ENCODE measurements at regions not wholly inside any gene's neighbourhood (a gene's known extent, or its start where the extent isn't known, plus 50 kb on each side); places are given as distances from the start of the nearest gene placed in this dataset.

DNA sequence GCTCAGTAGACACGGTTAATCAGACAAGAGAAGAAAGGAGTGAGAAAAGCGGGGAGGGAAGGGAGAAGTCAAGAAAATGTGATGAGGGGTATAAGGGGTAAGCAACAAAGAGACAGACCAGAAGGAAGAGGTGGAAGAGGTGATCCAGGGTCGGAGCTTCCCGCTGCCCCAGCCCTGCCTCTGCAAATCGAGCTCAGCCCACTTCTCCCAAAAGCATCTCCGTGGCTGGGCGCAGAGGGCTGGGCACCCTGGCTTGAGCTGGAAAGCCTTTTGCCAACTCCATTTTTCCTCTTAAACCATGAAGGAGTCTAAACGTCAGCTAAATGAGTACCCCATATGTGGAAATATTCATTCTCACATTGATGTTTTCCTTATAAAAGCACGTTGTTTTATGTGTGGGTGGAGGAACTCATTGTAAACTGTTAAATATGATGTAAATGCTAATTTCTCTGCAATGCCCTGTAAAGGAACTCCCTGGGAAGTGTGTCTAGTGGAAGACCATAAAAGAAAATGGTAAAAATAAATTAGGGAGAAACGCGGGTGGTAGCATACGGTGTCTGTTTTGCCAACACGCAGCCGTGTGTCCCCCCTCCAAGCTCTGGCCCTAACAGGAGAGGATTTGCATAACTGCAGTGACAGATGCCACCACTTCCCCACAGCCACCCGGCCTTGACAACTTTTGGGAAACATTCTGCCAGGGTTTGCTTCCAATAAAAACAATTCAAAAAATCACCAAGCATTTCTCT lies 55.2 kb upstream of the MAFB start:
- CTCF ChIA-PET: interaction anchor here (0.5 to 4.3 kb wide), 9 partner anchors 11 to 584 kb away, joined by 3 to 22 read pairs (median 3); no protein-coding TSS in a partner anchor
- no peaks in the 10 kb centered on the region for H3K9me3 Mint-ChIP-seq (ENCODE audit: unreplicated experiment)

GRCh38 chr20:40744818-40745175 lies 55.8 kb upstream of the MAFB start:
- CTCF ChIA-PET: interaction anchor here (0.5 to 1.7 kb wide), 2 partner anchors 218 to 1560 kb away, joined by 3 to 7 read pairs; no protein-coding TSS in a partner anchor
- intact Hi-C loops (cut with micrococcal nuclease): no loop called here

More for the DNA sequence above, 55.2 kb upstream of the MAFB start:
- no peak for DNase-seq (ENCODE audit: unreplicated experiment)
- POLR2A ChIA-PET: interaction anchor here (0.7 kb wide), 1 partner anchor 1479 kb away, joined by 4 read pairs; no protein-coding TSS in a partner anchor
- Mint-ChIP-seq H3K36me3 (ENCODE audit: insufficient read depth, unreplicated experiment) (no peaks in the 10 kb centered on the region), H3K4me3 (ENCODE audit: unreplicated experiment) (no peak overlapping the region), H3K4me1 (ENCODE audit: insufficient read depth, unreplicated experiment) (no peaks in the 10 kb centered on the region), H3K27ac (ENCODE audit: low read depth, unreplicated experiment) (no peak overlapping the region), H3K27me3 (ENCODE audit: insufficient read depth, unreplicated experiment) (peaks cover 14% of the 10 kb centered on the region)
- intact Hi-C loops (cut with micrococcal nuclease): no loop called here
- no peak for TF ChIP-seq CTCF (IDR thresholded peaks at IDR 0.05; ENCODE audit: unreplicated experiment)
- BruUV-seq (replicated peaks): no TSS peak

GRCh38 chr20:40746251-40746650 lies 57.2 kb upstream of the MAFB start:
- intact Hi-C loops (cut with micrococcal nuclease): no loop called here
- BruUV-seq (replicated peaks): no TSS peak
- Mint-ChIP-seq H3K9me3 (ENCODE audit: unreplicated experiment) (no peaks in the 10 kb centered on the region), H3K4me3 (ENCODE audit: unreplicated experiment) (no peak overlapping the region), H3K36me3 (ENCODE audit: insufficient read depth, unreplicated experiment) (no peaks in the 10 kb centered on the region), H3K27ac (ENCODE audit: low read depth, unreplicated experiment) (no peak overlapping the region), H3K4me1 (ENCODE audit: insufficient read depth, unreplicated experiment) (no peaks in the 10 kb centered on the region), H3K27me3 (ENCODE audit: insufficient read depth, unreplicated experiment) (peaks cover 14% of the 10 kb centered on the region)
- CTCF ChIA-PET: interaction anchor here (0.7 to 0.8 kb wide), 2 partner anchors 89 to 125 kb away, joined by 3 to 4 read pairs; no protein-coding TSS in a partner anchor
- no peak for TF ChIP-seq CTCF (IDR thresholded peaks at IDR 0.05; ENCODE audit: unreplicated experiment)
- no peak for DNase-seq (ENCODE audit: unreplicated experiment)
- POLR2A ChIA-PET: no interaction called here

More at GRCh38 chr20:40744818-40745175, 55.8 kb upstream of the MAFB start:
- H3K27me3 Mint-ChIP-seq (ENCODE audit: insufficient read depth, unreplicated experiment): peaks cover 14% of the 10 kb centered on the region
- no peaks in the 10 kb centered on the region for H3K4me1 Mint-ChIP-seq (ENCODE audit: insufficient read depth, unreplicated experiment)
- H3K4me3 Mint-ChIP-seq (ENCODE audit: unreplicated experiment): no peak overlapping the region
- TF ChIP-seq CTCF (IDR thresholded peaks at IDR 0.05; ENCODE audit: unreplicated experiment): no peak
- no TSS peak for BruUV-seq (replicated peaks)
- H3K36me3 Mint-ChIP-seq (ENCODE audit: insufficient read depth, unreplicated experiment): no peaks in the 10 kb centered on the region
- DNase-seq (ENCODE audit: unreplicated experiment): no peak
- no peaks in the 10 kb centered on the region for H3K9me3 Mint-ChIP-seq (ENCODE audit: unreplicated experiment)
- H3K27ac Mint-ChIP-seq (ENCODE audit: low read depth, unreplicated experiment): no peak overlapping the region
- POLR2A ChIA-PET: no interaction called here

DNA sequence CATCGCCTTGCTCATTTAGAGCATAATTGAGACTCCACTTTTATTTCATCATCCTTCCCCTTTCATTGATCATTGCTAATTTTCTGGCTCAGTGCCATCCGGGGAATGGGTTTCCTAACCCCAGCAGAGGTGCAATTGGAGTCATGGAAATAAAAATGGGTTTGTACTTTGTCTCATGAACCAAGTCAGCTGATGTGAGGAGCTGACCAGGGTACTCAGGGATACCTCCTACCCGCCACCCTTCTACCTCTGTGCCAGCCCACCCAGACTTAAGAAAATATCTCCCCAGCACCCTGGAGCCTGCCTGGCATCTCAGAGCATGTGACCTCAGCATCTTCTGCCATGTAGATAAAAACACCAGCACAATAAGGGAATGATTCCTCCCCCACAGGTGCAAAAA lies 59.1 kb upstream of the MAFB start:
- ChIA-PET POLR2A (interaction anchor here (0.7 kb wide), 1 partner anchor 607 kb away, joined by 4 read pairs; no protein-coding TSS in a partner anchor), CTCF (interaction anchor here (3.3 kb wide), 1 partner anchor 8 kb away, joined by 22 read pairs; no protein-coding TSS in a partner anchor)
- Mint-ChIP-seq H3K4me3 (ENCODE audit: unreplicated experiment) (no peak overlapping the region), H3K36me3 (ENCODE audit: insufficient read depth, unreplicated experiment) (no peaks in the 10 kb centered on the region), H3K27me3 (ENCODE audit: insufficient read depth, unreplicated experiment) (peaks cover 13% of the 10 kb centered on the region), H3K27ac (ENCODE audit: low read depth, unreplicated experiment) (no peak overlapping the region), H3K9me3 (ENCODE audit: unreplicated experiment) (no peaks in the 10 kb centered on the region), H3K4me1 (ENCODE audit: insufficient read depth, unreplicated experiment) (peaks cover under 1% of the 10 kb centered on the region)
- TF ChIP-seq CTCF (IDR thresholded peaks at IDR 0.05; ENCODE audit: unreplicated experiment): no peak
- DNase-seq (ENCODE audit: unreplicated experiment): no peak
- intact Hi-C loops (cut with micrococcal nuclease): no loop called here
- BruUV-seq (replicated peaks): no TSS peak
